Lung (tissue), 11 donors: ENCODE measurements at regions not wholly inside any gene's neighbourhood (a gene's known extent, or its start where the extent isn't known, plus 50 kb on each side); places are given as distances from the start of the nearest gene placed in this dataset.

Experiments
- ATAC-seq: fragments of 200-7000 bp; cut with Tn5 transposase; one replicate; pipeline ENCODE4 v1.9.1; 2020; ENCODE audit warnings: moderate number of reproducible peaks; ENCODE audit not compliant: insufficient read depth, low FRiP score
- DNase-seq, 3 donors: peaks; one replicate each; pipeline ENCODE4 v3.0.0-alpha.2; 2013 to 2017
- H3K27ac ChIP-seq, 2 donors: one replicate each; pipeline ENCODE4 v1.5.1; 2013; ENCODE audit warnings: mild to moderate bottlenecking in 2 of 2, moderate library complexity in 2 of 2, control low read depth in 1 of 2, inconsistent platforms in 1 of 2, low read depth in 1 of 2, low read length in 1 of 2
- H3K27me3 ChIP-seq, 3 donors: one replicate each; pipeline ENCODE4 v1.5.1; 2013; ENCODE audit warnings: low read length in 2 of 3; ENCODE audit not compliant: control insufficient read depth in 3 of 3, insufficient read depth in 3 of 3
- H3K36me3 ChIP-seq, 4 donors: one replicate each; pipeline ENCODE4 v1.5.1; 2013; ENCODE audit warnings: low read length in 4 of 4, mild to moderate bottlenecking in 1 of 4, moderate library complexity in 1 of 4; ENCODE audit not compliant: control insufficient read depth in 4 of 4, insufficient read depth in 4 of 4
- H3K4me1 ChIP-seq, 5 donors: one replicate each; pipeline ENCODE4 v1.5.1; 2013; ENCODE audit warnings: low read length in 5 of 5, mild to moderate bottlenecking in 2 of 5, moderate library complexity in 1 of 5; ENCODE audit not compliant: control insufficient read depth in 5 of 5, insufficient read depth in 5 of 5
- H3K4me3 ChIP-seq: one replicate; pipeline ENCODE4 v1.5.1; 2013; ENCODE audit warnings: mild to moderate bottlenecking, control low read depth, moderate library complexity
- H3K9ac ChIP-seq, 2 donors: one replicate each; pipeline ENCODE4 v1.5.1; 2013; ENCODE audit warnings: low read length in 2 of 2, control low read depth in 1 of 2; ENCODE audit not compliant: insufficient read depth in 1 of 2
- H3K9me3 ChIP-seq, 4 donors: one replicate each; pipeline ENCODE4 v1.5.1; 2013; ENCODE audit warnings: low read length in 3 of 4, mild to moderate bottlenecking in 1 of 4, moderate library complexity in 1 of 4; ENCODE audit not compliant: control insufficient read depth in 4 of 4, insufficient read depth in 3 of 4
- CTCF ChIP-seq: IDR thresholded peaks from 2 replicates; pipeline ENCODE4 v1.5.1; 2012; ENCODE audit warnings: mild to moderate bottlenecking; ENCODE audit errors: control extremely low read depth, extremely low read depth
- WGBS, 2 donors: extraction: QIAGEN DNeasy Blood & Tissue Kit; methylation state at CpG; one replicate each; pipeline ENCODE4 v1.1.7; 2013; 5-methylcytosine and 5-hydroxymethylcytosine counted together
- donor health status: control.
- donor health status: control.
- donor health status: Bipolar disorder and iron deficiency.
- donor health status: healthy.
- donor health status: DM: yes; HTN: yes; CAD: no.

DNA sequence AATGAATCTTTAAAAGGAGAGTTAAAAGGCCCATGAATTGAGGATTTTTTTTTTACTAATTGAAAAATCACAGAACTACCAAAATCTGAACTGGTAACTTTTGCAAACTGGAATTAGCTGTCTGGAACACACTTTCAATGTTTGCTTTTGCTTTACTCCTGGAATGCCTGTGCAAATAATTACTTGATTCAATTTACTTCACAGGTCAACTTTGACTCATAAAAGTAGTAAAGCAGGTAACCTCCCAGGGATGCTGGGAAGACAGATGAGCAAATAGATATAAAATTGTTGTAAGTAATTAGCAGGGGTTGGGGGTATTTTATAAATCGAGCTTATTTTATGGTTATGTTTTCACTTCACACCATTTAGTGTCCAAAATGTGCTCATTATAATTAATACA is 398.3 kb upstream of the HNRNPA3 start:
- Histone ChIP-seq H3K4me1 (peaks cover 0 to 38% (median 8%) of the 10 kb centered on the region in 5 donors), H3K27ac (no peak overlapping the region), H3K9me3 (no peaks in the 10 kb centered on the region), H3K27me3 (no peaks in the 10 kb centered on the region), H3K9ac (no peak overlapping the region), H3K4me3 (no peak overlapping the region), H3K36me3 (no peaks in the 10 kb centered on the region)
- 22 to 23% methylated on average over 1 of the region's 1 CpG for WGBS, 2 donors
- peak in 2 of 3 donors; percentile 27 to 29 for DNase-seq
- ATAC-seq = no peak
- no peak for TF ChIP-seq CTCF

- 0 to 4% methylated on average over 2 of the region's 2 CpGs for WGBS, 2 donors
- TF ChIP-seq CTCF = peak; percentile 23
- Histone ChIP-seq H3K4me3 (no peak overlapping the region), H3K27ac (no peak overlapping the region), H3K36me3 (no peaks in the 10 kb centered on the region), H3K4me1 (peaks cover 0 to 39% (median 8%) of the 10 kb centered on the region in 5 donors), H3K27me3 (no peaks in the 10 kb centered on the region), H3K9ac (no peak overlapping the region), H3K9me3 (no peaks in the 10 kb centered on the region)
- DNase-seq = peak in 2 of 3 donors; percentile 49 to 53
- peak; percentile 72 for ATAC-seq
Observed at GRCh38 chr2:176814740-176815367, 397.7 kb upstream of the HNRNPA3 start.

GRCh38 chr2:176817061-176817565 is 395.5 kb upstream of the HNRNPA3 start:
- no peaks in the 10 kb centered on the region for H3K27me3 ChIP-seq
- H3K9me3 ChIP-seq = no peaks in the 10 kb centered on the region
- 80 to 91% methylated on average over 7 of the region's 7 CpGs for WGBS, 2 donors
- peaks cover 0 to 47% (median 12%) of the 10 kb centered on the region in 5 donors for H3K4me1 ChIP-seq
- H3K27ac ChIP-seq = no peak overlapping the region
- no peaks in the 10 kb centered on the region for H3K36me3 ChIP-seq
- no peak for TF ChIP-seq CTCF
- no peak overlapping the region for H3K9ac ChIP-seq
- ATAC-seq = no peak
- DNase-seq = peak in 2 of 3 donors; percentile 30 to 49
- H3K4me3 ChIP-seq = no peak overlapping the region

GRCh38 chr2:176818076-176818475 is 394.5 kb upstream of the HNRNPA3 start:
- no peaks in the 10 kb centered on the region for H3K9me3 ChIP-seq
- H3K9ac ChIP-seq = no peak overlapping the region
- H3K36me3 ChIP-seq = no peaks in the 10 kb centered on the region
- H3K27ac ChIP-seq = no peak overlapping the region
- DNase-seq (peak in 1 of 3 donors; percentile 28), ATAC-seq (no peak)
- H3K4me3 ChIP-seq = no peak overlapping the region
- 57 to 88% methylated on average over 4 of the region's 4 CpGs for WGBS, 2 donors
- H3K4me1 ChIP-seq = peaks cover 0 to 39% (median 12%) of the 10 kb centered on the region in 5 donors
- TF ChIP-seq CTCF = no peak
- H3K27me3 ChIP-seq = no peaks in the 10 kb centered on the region
